ENCODE measurements at regions not wholly inside any gene's neighbourhood (a gene's known extent, or its start where the extent isn't known, plus 50 kb on each side); places are given as distances from the start of the nearest gene placed in this dataset.

DNA sequence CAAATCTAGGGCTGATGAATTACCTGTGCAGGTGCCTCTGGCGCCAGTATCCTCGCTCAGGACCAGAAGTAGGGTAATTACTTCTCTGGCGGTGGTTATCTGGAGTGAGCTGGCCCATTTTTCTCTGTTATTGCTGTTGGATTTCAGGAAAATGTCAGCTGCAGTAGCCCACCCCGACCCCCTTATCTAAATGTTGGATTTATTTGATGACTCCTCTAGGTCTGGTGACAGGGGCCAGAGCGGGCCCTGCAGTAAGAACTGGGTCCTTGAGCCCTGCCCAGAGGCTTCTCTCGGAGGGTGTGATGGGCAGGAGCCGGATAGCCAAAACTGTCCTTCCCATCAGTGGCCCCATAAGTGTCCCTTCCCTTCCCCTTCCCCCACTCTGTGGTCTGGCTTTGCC, 384.3 kb downstream of the PTPRU start:
- TF ChIP-seq, protein P1, sequence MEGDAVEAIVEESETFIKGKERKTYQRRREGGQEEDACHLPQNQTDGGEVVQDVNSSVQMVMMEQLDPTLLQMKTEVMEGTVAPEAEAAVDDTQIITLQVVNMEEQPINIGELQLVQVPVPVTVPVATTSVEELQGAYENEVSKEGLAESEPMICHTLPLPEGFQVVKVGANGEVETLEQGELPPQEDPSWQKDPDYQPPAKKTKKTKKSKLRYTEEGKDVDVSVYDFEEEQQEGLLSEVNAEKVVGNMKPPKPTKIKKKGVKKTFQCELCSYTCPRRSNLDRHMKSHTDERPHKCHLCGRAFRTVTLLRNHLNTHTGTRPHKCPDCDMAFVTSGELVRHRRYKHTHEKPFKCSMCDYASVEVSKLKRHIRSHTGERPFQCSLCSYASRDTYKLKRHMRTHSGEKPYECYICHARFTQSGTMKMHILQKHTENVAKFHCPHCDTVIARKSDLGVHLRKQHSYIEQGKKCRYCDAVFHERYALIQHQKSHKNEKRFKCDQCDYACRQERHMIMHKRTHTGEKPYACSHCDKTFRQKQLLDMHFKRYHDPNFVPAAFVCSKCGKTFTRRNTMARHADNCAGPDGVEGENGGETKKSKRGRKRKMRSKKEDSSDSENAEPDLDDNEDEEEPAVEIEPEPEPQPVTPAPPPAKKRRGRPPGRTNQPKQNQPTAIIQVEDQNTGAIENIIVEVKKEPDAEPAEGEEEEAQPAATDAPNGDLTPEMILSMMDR (IDR thresholded peaks at IDR 0.05; ENCODE audit: poor library complexity, severe bottlenecking), result no peak
- no peak for TF ChIP-seq TAF1 (IDR thresholded peaks at IDR 0.05; ENCODE audit: low read depth)

Data from neural cell (in vitro differentiated cells).